Mesenteric fat pad (tissue), 1 donor: ENCODE measurements at regions not wholly inside any gene's neighbourhood (a gene's known extent, or its start where the extent isn't known, plus 50 kb on each side); places are given as distances from the start of the nearest gene placed in this dataset.

Experiments
- DNase-seq: peaks from one replicate; pipeline ENCODE4 v3.0.0-alpha.2; 2020; ENCODE audit warnings: low spot score
- donor health status: DM: yes; HTN: yes; CAD: no.

- no peak for DNase-seq
Measured at GRCh38 chr1:29687166-29687565, 450.8 kb downstream of the PTPRU start.

GRCh38 chr1:29686012-29686930 is 449.9 kb downstream of the PTPRU start:
- DNase-seq, result peak; percentile 86

- DNase-seq, result peak; percentile 72
Measured at GRCh38 chr1:29685387-29685786, 449.1 kb downstream of the PTPRU start.

GRCh38 chr1:29684141-29684540 is 447.8 kb downstream of the PTPRU start:
- peak; percentile 55 for DNase-seq

GRCh38 chr1:29683472-29683871 is 447.1 kb downstream of the PTPRU start:
- DNase-seq, result peak; percentile 53

- DNase-seq, result no peak
Measured at GRCh38 chr1:29682919-29683295, 446.6 kb downstream of the PTPRU start.

- DNase-seq, result peak; percentile 62
Measured at GRCh38 chr1:29682171-29682918, 446.0 kb downstream of the PTPRU start.

- peak; percentile 51 for DNase-seq
Measured at GRCh38 chr1:29681416-29681815, 445.1 kb downstream of the PTPRU start.

GRCh38 chr1:29679828-29680558 is 443.7 kb downstream of the PTPRU start:
- DNase-seq, result peak; percentile 64

- DNase-seq, result peak; percentile 82
Measured at GRCh38 chr1:29679316-29679715, 443.0 kb downstream of the PTPRU start.

GRCh38 chr1:29677028-29678024 is 441.0 kb downstream of the PTPRU start:
- peak; percentile 51 for DNase-seq

GRCh38 chr1:29676496-29676895 is 440.2 kb downstream of the PTPRU start:
- peak; percentile 30 for DNase-seq

- DNase-seq, result peak; percentile 65
Measured at GRCh38 chr1:29675481-29676263, 439.4 kb downstream of the PTPRU start.

- peak; percentile 75 for DNase-seq
Measured at GRCh38 chr1:29674627-29675326, 438.5 kb downstream of the PTPRU start.

- peak; percentile 67 for DNase-seq
Measured at GRCh38 chr1:29673669-29674626, 437.6 kb downstream of the PTPRU start.

GRCh38 chr1:29673228-29673500 is 436.8 kb downstream of the PTPRU start:
- no peak for DNase-seq

GRCh38 chr1:29672416-29673227 is 436.3 kb downstream of the PTPRU start:
- DNase-seq, result peak; percentile 76
